ENCODE measurements at regions not wholly inside any gene's neighbourhood (a gene's known extent, or its start where the extent isn't known, plus 50 kb on each side); places are given as distances from the start of the nearest gene placed in this dataset.

DNA sequence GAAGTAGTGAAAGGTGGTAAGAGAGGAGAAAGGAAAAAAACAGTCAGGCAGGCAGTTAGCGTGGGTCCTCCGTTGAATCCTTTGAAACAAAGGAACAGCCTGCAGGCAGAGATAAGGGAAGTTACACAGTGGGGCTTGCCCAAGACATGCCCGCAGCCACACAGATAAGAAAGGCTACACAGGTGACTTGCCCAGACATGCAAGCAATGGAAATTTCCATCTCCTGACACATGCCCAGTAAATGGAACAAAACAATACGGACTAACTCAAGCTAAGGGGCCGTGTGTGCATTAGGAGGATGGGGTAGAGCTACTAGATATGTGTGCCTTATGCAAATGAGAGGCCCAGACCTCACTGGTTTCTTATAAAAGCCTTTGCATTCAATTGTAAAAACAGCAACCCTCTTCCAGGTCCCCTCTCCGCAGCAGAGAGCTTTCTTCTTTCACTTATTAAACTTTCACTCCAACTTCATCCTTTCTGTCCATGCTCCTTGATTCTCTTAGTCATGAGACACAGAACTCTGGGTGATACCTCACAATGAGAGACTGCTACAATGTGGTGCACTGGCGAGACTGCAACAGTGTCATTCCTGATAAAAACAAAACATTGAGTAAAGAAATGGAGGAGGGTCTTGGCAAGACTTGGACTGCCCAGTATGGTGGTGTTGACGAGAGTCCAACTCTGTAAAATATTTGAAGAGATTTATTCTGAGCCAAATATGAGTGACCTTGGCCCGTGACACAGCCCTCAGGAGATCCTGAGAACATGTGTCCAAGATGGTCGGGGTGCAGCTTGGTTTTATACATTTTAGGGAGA lies 997.4 kb upstream of the PRKX start:
- Histone ChIP-seq H3K4me2 (no peak overlapping the region; the same call in 1 of the 2 replicates), H3K9ac (no peak overlapping the region), H3K4me1 (no peaks in the 10 kb centered on the region; the same call in 1 of the 2 replicates), H3K36me3 (no peaks in the 10 kb centered on the region), H3K27ac (peak overlapping the region; percentile 44; the same call in 1 of the 2 replicates), H4K20me1 (no peaks in the 10 kb centered on the region), H3K9me3 (peaks cover 8% of the 10 kb centered on the region; the same call in 1 of the 2 replicates), H3K4me3 (no peak overlapping the region), H3K27me3 (no peaks in the 10 kb centered on the region)
- no peak for TF ChIP-seq Cebpa-rat (IDR thresholded peaks at IDR 0.05)

DNA sequence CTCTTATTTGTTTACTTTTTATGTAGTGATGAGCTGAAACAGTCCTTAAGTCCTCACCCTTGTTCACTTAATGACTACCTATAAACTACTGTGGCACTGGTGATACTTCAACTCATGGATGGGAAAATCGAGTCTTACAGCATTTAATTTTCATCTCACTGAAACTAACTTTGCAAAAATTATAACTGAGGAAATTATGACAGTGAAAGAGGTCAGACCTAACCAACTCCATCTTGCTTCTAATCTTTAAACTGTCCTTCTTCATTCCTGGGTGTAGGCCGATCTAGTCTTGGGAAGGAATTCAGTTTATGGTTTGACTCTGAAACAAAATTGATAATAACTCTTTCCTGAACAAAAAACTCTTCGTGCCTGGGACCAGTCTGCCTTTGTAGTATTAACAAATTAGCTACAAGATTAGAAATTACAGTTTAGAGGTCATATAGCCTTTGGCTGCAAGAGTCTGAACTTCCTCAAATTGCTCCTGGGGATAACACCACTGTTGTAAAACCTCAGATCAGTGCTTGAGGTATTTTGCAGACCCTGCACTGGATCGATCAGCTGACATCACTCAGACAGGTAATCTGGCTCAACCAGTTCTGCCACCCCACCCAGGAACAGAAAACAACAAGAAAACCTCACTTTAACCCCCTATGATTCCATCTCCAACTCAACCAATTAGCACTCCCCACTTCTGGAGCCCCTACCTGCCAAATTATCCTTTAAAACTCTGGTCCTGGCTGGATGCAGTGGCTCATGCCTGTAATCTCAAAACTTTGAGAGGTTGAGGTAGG lies 995.7 kb upstream of the PRKX start:
- H3K4me2 ChIP-seq = no peak overlapping the region
- TF ChIP-seq Cebpa-rat (IDR thresholded peaks at IDR 0.05) = no peak
- no peak overlapping the region for H3K27ac ChIP-seq
- no peak overlapping the region for H3K9ac ChIP-seq
- peaks cover 8% of the 10 kb centered on the region; the same call in 1 of the 2 replicates for H3K9me3 ChIP-seq
- no peaks in the 10 kb centered on the region for H3K36me3 ChIP-seq
- H3K4me1 ChIP-seq = no peaks in the 10 kb centered on the region; the same call in 1 of the 2 replicates
- H3K27me3 ChIP-seq = no peaks in the 10 kb centered on the region
- no peaks in the 10 kb centered on the region for H4K20me1 ChIP-seq
- H3K4me3 ChIP-seq = no peak overlapping the region

DNA sequence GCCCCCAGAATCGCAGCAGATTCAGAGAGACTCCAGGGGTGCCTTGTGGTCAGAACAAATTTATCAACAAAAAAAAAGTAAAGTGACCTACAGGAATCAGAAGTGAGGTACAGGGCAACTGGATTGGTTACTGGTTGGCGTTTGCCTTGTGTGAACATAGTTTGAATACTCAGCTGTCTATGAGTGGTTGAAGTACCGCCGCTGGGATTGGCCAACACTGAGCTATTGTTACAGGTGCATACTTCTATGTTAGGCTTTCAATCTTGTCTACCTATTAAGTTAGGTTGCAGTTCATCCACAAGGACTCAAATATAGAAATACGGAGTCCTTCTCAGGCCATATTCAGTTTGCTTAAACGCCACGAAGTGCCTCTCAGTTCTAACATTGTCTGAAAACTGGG lies 993.5 kb upstream of the PRKX start:
- Histone ChIP-seq H3K4me2 (no peak overlapping the region), H3K36me3 (no peaks in the 10 kb centered on the region), H4K20me1 (no peaks in the 10 kb centered on the region), H3K4me3 (no peak overlapping the region), H3K9me3 (peaks cover 8% of the 10 kb centered on the region; the same call in 1 of the 2 replicates), H3K27ac (no peak overlapping the region), H3K27me3 (no peaks in the 10 kb centered on the region), H3K4me1 (no peaks in the 10 kb centered on the region; the same call in 1 of the 2 replicates), H3K9ac (no peak overlapping the region)
- TF ChIP-seq Cebpa-rat (IDR thresholded peaks at IDR 0.05) = no peak

DNA sequence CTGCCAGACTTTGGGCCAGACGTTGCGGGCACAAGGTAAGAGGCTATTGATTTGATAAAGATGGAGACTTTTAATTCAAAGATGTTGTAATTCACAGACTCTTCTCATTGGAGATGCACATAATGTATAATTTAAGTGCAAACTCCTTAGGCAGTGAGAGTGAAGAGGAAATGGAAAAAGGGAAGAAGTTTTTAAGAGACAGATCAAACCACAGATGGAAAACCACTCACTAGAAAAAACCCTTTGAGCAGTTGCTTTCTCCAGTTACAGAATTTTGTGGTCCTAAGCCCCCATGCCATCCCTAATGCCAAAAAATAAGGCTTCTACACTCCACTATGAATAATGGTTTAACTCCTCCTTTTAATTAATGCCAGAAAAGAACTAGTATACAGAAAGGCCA lies 977.1 kb upstream of the PRKX start:
- H3K4me2 ChIP-seq = no peak overlapping the region
- no peaks in the 10 kb centered on the region for H4K20me1 ChIP-seq
- no peak overlapping the region for H3K27ac ChIP-seq
- no peaks in the 10 kb centered on the region for H3K4me1 ChIP-seq
- no peak overlapping the region for H3K4me3 ChIP-seq
- H3K9ac ChIP-seq = no peak overlapping the region
- H3K36me3 ChIP-seq = no peaks in the 10 kb centered on the region
- H3K27me3 ChIP-seq = no peaks in the 10 kb centered on the region
- TF ChIP-seq Cebpa-rat (IDR thresholded peaks at IDR 0.05) = no peak
- no peaks in the 10 kb centered on the region for H3K9me3 ChIP-seq

DNA sequence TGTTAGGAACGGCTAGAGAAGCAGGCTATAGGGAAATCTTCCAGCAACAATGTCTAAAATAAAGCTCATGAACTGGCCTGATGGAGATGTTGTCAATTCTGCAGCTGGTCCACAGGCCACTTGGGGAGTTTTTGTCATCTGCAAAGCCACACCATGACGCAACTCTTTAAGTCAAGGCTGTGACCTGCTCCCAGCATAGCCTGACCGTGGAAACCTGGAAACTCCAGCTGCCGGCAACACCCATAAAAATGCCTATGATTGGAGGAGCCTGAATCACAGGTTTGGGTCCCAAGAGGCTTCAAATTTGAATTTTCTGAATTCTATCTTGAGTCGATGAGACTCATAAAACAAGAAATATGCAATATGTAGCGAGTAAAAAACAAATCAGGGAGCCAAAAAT lies 969.2 kb upstream of the PRKX start:
- Histone ChIP-seq H3K9ac (no peak overlapping the region), H3K36me3 (no peaks in the 10 kb centered on the region), H3K4me2 (no peak overlapping the region), H3K4me1 (no peaks in the 10 kb centered on the region), H3K4me3 (no peak overlapping the region), H3K27me3 (no peaks in the 10 kb centered on the region), H3K27ac (no peak overlapping the region), H4K20me1 (no peaks in the 10 kb centered on the region), H3K9me3 (no peaks in the 10 kb centered on the region)
- no peak for TF ChIP-seq Cebpa-rat (IDR thresholded peaks at IDR 0.05)

DNA sequence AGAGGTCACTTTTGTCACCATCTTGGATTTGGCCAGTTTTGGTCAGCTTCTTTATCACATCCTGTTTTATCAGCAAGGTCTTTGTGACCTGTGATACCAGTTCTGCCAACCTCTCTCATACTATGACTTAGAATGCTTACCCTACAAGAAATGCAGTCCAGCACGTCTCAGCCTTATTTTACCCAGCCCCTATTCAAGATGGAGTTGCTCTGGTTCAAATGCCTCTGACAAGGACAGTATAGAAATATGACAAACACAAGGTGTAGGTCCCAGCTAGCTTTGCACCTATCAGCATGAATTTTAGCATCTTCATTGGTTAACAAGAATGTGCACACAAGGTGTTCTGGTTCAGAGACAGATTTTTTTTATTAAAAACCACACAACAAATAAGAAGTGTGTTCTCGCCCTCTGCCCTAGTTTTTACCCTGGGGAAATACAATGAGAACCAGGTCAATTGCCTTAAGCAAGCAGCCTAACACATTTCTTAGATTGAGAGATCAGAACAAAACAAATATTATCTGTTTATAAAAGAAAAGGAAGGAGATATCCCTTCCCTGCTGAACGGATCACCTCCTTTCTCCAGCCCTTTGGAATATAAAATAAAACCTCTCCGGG lies 962.3 kb upstream of the PRKX start:
- TF ChIP-seq Cebpa-rat (IDR thresholded peaks at IDR 0.05) = no peak
- Histone ChIP-seq H3K27ac (no peak overlapping the region), H3K4me3 (no peak overlapping the region), H4K20me1 (no peaks in the 10 kb centered on the region), H3K9ac (no peak overlapping the region), H3K4me2 (no peak overlapping the region), H3K4me1 (no peaks in the 10 kb centered on the region), H3K27me3 (no peaks in the 10 kb centered on the region), H3K9me3 (no peaks in the 10 kb centered on the region), H3K36me3 (no peaks in the 10 kb centered on the region)

DNA sequence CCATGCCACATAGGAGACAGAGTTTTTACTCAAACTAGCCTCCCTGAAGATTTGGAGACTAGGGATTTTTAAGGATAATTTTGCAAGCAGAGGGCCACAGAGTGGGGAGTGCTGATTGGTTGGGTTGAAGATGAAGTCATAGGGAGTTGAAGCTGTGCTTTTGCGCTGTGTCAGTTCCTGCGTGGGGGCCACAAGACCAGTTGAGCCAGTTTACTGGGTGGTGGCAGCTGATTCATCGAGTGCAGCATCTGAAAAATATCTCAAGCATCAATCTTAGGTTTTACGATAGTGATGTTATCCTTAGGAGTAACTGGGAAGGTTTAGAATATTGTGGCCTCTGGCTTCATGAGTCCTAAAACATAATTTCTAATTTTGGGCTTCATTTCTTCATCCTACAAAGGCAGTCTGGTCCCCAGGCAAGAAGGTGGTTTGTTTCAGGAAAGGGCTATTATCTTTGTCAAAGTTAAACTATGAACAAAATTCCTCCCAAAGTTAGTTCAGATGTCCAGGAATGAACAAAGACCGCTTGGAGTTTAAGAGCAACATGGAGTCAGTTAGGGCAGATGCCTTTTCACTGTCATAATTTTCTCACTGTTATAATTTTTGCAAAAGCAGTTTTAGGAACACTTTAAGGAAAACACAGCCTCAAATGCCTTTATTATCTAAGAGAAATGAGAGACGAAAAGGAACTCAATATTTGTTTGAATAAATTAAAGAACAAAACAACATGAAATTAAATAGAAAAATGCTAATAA lies 960.8 kb upstream of the PRKX start:
- Histone ChIP-seq H3K36me3 (no peaks in the 10 kb centered on the region), H3K4me2 (no peak overlapping the region), H3K9ac (no peak overlapping the region), H4K20me1 (no peaks in the 10 kb centered on the region), H3K9me3 (no peaks in the 10 kb centered on the region), H3K4me3 (no peak overlapping the region), H3K27me3 (no peaks in the 10 kb centered on the region), H3K4me1 (no peaks in the 10 kb centered on the region), H3K27ac (no peak overlapping the region)
- TF ChIP-seq Cebpa-rat (IDR thresholded peaks at IDR 0.05) = no peak

DNA sequence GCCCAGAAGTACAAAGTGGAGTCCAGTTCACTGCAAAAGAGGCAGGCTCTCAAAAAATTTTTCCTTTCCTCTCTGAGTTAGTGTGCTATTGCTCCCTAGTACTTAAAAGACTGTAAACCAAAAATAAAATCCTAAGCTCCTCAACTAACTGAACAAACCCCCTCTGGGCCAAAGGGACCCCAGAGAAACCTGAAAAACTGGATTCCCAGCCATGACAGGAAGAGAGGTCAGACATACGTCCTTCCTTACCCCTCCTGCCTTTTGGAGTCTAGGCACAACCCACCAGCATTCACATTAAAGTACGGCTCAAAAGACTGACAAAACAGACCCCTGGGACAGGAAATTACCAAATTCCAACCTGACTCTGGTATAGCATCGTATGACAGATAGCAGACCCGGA lies 957.9 kb upstream of the PRKX start:
- no peaks in the 10 kb centered on the region for H3K27me3 ChIP-seq
- H3K4me1 ChIP-seq = no peaks in the 10 kb centered on the region
- no peaks in the 10 kb centered on the region for H3K36me3 ChIP-seq
- H3K4me3 ChIP-seq = no peak overlapping the region
- H3K9ac ChIP-seq = no peak overlapping the region
- no peak overlapping the region for H3K4me2 ChIP-seq
- TF ChIP-seq Cebpa-rat (IDR thresholded peaks at IDR 0.05) = no peak
- no peaks in the 10 kb centered on the region; the same call in 1 of the 2 replicates for H3K9me3 ChIP-seq
- H4K20me1 ChIP-seq = no peaks in the 10 kb centered on the region
- H3K27ac ChIP-seq = no peak overlapping the region

DNA sequence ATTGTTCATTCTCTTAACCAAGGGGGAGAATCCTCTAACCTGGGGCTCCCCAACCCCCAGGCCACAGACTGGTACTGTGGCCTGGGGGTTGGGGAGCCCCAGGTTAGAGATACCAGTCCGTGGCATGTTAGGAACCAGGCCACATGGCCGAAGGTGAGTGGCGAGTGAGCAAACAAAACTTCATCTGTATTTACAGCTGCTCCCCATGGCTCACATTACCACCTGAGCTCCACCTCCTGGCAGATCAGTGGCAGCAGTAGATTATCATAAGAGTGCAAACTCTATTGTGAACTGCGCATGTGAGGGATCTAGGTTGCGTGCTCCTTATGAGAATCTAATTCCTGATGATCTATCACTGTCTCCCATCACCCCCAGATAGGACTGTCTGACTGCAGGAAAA lies 957.2 kb upstream of the PRKX start:
- Histone ChIP-seq H3K9ac (no peak overlapping the region), H3K27me3 (no peaks in the 10 kb centered on the region), H3K4me1 (no peaks in the 10 kb centered on the region), H3K27ac (no peak overlapping the region), H3K4me3 (no peak overlapping the region), H3K4me2 (no peak overlapping the region), H3K36me3 (no peaks in the 10 kb centered on the region), H3K9me3 (no peaks in the 10 kb centered on the region; the same call in 1 of the 2 replicates), H4K20me1 (no peaks in the 10 kb centered on the region)
- no peak for TF ChIP-seq Cebpa-rat (IDR thresholded peaks at IDR 0.05)
